ENCODE measurements at regions not wholly inside any gene's neighbourhood (a gene's known extent, or its start where the extent isn't known, plus 50 kb on each side); places are given as distances from the start of the nearest gene placed in this dataset.

DNA sequence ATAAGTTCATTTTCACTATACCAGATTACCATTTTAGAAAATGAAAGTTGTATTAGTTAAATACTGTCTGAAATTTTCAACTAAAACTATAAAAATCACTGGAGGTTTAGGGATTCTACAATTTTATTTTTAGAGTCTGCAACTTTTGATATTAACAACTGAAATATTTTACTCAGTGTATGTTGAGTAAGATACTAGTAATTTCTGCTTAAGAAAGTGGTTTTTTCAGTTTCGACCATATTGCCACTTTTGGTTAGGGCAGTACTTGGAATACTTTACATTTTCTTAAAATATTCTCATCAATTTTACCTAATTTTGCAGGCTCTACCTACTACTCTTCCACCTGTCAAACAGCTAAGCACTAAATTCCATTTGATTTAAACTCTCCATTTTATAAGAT lies 59.6 kb downstream of the KCNRG start:
- TF ChIP-seq, protein P1, sequence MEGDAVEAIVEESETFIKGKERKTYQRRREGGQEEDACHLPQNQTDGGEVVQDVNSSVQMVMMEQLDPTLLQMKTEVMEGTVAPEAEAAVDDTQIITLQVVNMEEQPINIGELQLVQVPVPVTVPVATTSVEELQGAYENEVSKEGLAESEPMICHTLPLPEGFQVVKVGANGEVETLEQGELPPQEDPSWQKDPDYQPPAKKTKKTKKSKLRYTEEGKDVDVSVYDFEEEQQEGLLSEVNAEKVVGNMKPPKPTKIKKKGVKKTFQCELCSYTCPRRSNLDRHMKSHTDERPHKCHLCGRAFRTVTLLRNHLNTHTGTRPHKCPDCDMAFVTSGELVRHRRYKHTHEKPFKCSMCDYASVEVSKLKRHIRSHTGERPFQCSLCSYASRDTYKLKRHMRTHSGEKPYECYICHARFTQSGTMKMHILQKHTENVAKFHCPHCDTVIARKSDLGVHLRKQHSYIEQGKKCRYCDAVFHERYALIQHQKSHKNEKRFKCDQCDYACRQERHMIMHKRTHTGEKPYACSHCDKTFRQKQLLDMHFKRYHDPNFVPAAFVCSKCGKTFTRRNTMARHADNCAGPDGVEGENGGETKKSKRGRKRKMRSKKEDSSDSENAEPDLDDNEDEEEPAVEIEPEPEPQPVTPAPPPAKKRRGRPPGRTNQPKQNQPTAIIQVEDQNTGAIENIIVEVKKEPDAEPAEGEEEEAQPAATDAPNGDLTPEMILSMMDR (IDR thresholded peaks at IDR 0.05; ENCODE audit: borderline replicate concordance, extremely low read depth, low read length, poor library complexity, severe bottlenecking): no peak
- no peak for TF ChIP-seq EZH2 (IDR thresholded peaks at IDR 0.05; ENCODE audit: borderline replicate concordance, low read depth, low read length, severe bottlenecking)
